Cardiac muscle cell (in vitro differentiated cells and primary cell): ENCODE measurements at regions not wholly inside any gene's neighbourhood (a gene's known extent, or its start where the extent isn't known, plus 50 kb on each side); places are given as distances from the start of the nearest gene placed in this dataset.

Experiments used
- DNase-seq, 2 donors: peaks; one replicate each; pipeline versions ENCODE4 v3.0.0 to v3.0.0-alpha.2; 2010 to 2017; ENCODE audit warnings: low read depth in 1 of 2, low spot score in 1 of 2
- H3K27ac ChIP-seq: fragments of 200-600 bp; sonication (generic); 2 replicates; pipeline ENCODE4 v1.5.1; 2016
- H3K27me3 ChIP-seq: fragments of 200-600 bp; sonication (generic); 2 replicates; pipeline ENCODE4 v1.6.0; 2016; ENCODE audit warnings: control low read depth
- H3K36me3 ChIP-seq: fragments of 200-600 bp; sonication (generic); 2 replicates; pipeline ENCODE4 v1.5.1; 2016; ENCODE audit warnings: control low read depth
- H3K4me1 ChIP-seq: fragments of 200-600 bp; sonication (generic); 2 replicates; pipeline ENCODE4 v1.8.1; 2017; ENCODE audit warnings: low read depth, mild to moderate bottlenecking, mixed run types
- H3K4me3 ChIP-seq: fragments of 200-600 bp; sonication (generic); 2 replicates; pipeline ENCODE4 v1.5.1; 2016; ENCODE audit warnings: mild to moderate bottlenecking
- H3K9me3 ChIP-seq: fragments of 200-600 bp; sonication (generic); 2 replicates; pipeline ENCODE4 v1.5.1; 2017; ENCODE audit warnings: low read depth, mild to moderate bottlenecking, control low read depth
- CTCF ChIP-seq: IDR thresholded peaks from 2 replicates; pipeline ENCODE4 v1.5.1; 2012; ENCODE audit warnings: low read depth, mild to moderate bottlenecking, low read length

GRCh38 chr11:25587496-25587895, 744.4 kb upstream of the ANO3 start:
- Histone ChIP-seq H3K4me3 (no peak overlapping the region), H3K9me3 (no peaks in the 10 kb centered on the region), H3K27me3 (no peaks in the 10 kb centered on the region), H3K4me1 (no peaks in the 10 kb centered on the region), H3K27ac (no peak overlapping the region), H3K36me3 (no peaks in the 10 kb centered on the region)
- DNase-seq = no peak
- TF ChIP-seq CTCF = no peak

- H3K27ac ChIP-seq = no peak overlapping the region
- TF ChIP-seq CTCF = no peak
- H3K4me1 ChIP-seq = no peaks in the 10 kb centered on the region
- H3K4me3 ChIP-seq = no peak overlapping the region
- no peaks in the 10 kb centered on the region for H3K27me3 ChIP-seq
- DNase-seq = no peak
- no peaks in the 10 kb centered on the region for H3K9me3 ChIP-seq
- H3K36me3 ChIP-seq = no peaks in the 10 kb centered on the region
These were observed 738.7 kb upstream of the ANO3 start for GRCh38 chr11:25593221-25593620.

- no peak for DNase-seq
- Histone ChIP-seq H3K4me3 (no peak overlapping the region), H3K4me1 (no peaks in the 10 kb centered on the region), H3K27ac (no peak overlapping the region), H3K9me3 (no peaks in the 10 kb centered on the region), H3K27me3 (no peaks in the 10 kb centered on the region), H3K36me3 (no peaks in the 10 kb centered on the region)
- no peak for TF ChIP-seq CTCF
These were observed 735.2 kb upstream of the ANO3 start for GRCh38 chr11:25596701-25597100.

- no peak overlapping the region for H3K27ac ChIP-seq
- H3K9me3 ChIP-seq = no peaks in the 10 kb centered on the region
- DNase-seq = no peak
- no peak for TF ChIP-seq CTCF
- H3K4me1 ChIP-seq = no peaks in the 10 kb centered on the region
- no peaks in the 10 kb centered on the region for H3K27me3 ChIP-seq
- no peak overlapping the region for H3K4me3 ChIP-seq
- H3K36me3 ChIP-seq = no peaks in the 10 kb centered on the region
These were observed 734.2 kb upstream of the ANO3 start for GRCh38 chr11:25597696-25598095.

GRCh38 chr11:25602149-25602548, 729.8 kb upstream of the ANO3 start:
- no peak for DNase-seq
- no peaks in the 10 kb centered on the region for H3K9me3 ChIP-seq
- TF ChIP-seq CTCF = no peak

GRCh38 chr11:25602959-25603358, 729.0 kb upstream of the ANO3 start:
- Histone ChIP-seq H3K4me3 (no peak overlapping the region), H3K27ac (no peak overlapping the region), H3K4me1 (no peaks in the 10 kb centered on the region), H3K36me3 (no peaks in the 10 kb centered on the region), H3K27me3 (no peaks in the 10 kb centered on the region), H3K9me3 (no peaks in the 10 kb centered on the region)
- DNase-seq = no peak
- TF ChIP-seq CTCF = no peak

More at GRCh38 chr11:25602149-25602548, 729.8 kb upstream of the ANO3 start:
- Histone ChIP-seq H3K27ac (no peak overlapping the region), H3K36me3 (no peaks in the 10 kb centered on the region), H3K4me1 (no peaks in the 10 kb centered on the region), H3K4me3 (no peak overlapping the region), H3K27me3 (no peaks in the 10 kb centered on the region)
